Psoas muscle (tissue), 7 donors: ENCODE measurements at regions not wholly inside any gene's neighbourhood (a gene's known extent, or its start where the extent isn't known, plus 50 kb on each side); places are given as distances from the start of the nearest gene placed in this dataset.

ENCODE experiments used
- ATAC-seq, 4 donors: fragments of 200-7000 bp; cut with Tn5 transposase; one replicate each; pipeline ENCODE4 v1.9.1; 2020; ENCODE audit warnings: moderate library complexity in 3 of 4, mild to moderate bottlenecking in 2 of 4
- DNase-seq, 2 donors: peaks; one replicate each; pipeline ENCODE4 v3.0.0-alpha.2; 2020
- H3K27ac ChIP-seq: fragments of 200-600 bp; one replicate; pipeline ENCODE4 v1.8.0; 2022
- H3K27me3 ChIP-seq, 3 donors: fragments of 200-600 bp in 1 of 3; one replicate each; pipeline versions ENCODE4 v1.6.1 to v1.8.0; 2013 to 2022; ENCODE audit warnings: low read length in 2 of 3, mild to moderate bottlenecking in 2 of 3, moderate library complexity in 1 of 3; ENCODE audit not compliant: insufficient read depth in 3 of 3
- H3K36me3 ChIP-seq, 2 donors: fragments of 200-600 bp in 1 of 2; one replicate each; pipeline versions ENCODE4 v1.6.1 to v1.8.0; 2013 to 2022; ENCODE audit warnings: low read depth in 1 of 2, mild to moderate bottlenecking in 1 of 2, moderate library complexity in 1 of 2; ENCODE audit not compliant: insufficient read depth in 1 of 2
- H3K4me1 ChIP-seq: fragments of 200-600 bp; one replicate; pipeline ENCODE4 v1.8.0; 2022
- H3K4me3 ChIP-seq: fragments of 200-600 bp; one replicate; pipeline ENCODE4 v1.8.0; 2022; ENCODE audit warnings: mild to moderate bottlenecking
- H3K9me3 ChIP-seq: fragments of 200-600 bp; one replicate; pipeline ENCODE4 v1.8.0; 2022
- WGBS, 3 donors: extraction: QIAGEN DNeasy Blood & Tissue Kit; methylation state at CpG; one replicate each; pipeline versions ENCODE4 v1.1.6 to v1.1.7; 2013; 5-methylcytosine and 5-hydroxymethylcytosine counted together
- intact Hi-C, 2 donors: fragments of 100-400 bp; cut with DNase I; formaldehyde crosslinking; loops; one replicate each; pipeline versions ENCODE4 v1.11.0 to v1.14.2; 2022
- TF ChIP-seq, protein P1 (sequence below): fragments of 200-600 bp; IDR thresholded peaks from one replicate; pipeline ENCODE4 v1.8.0; 2022; ENCODE audit warnings: antibody characterized with exemption
- donor health status: healthy with polysubstance abuse.
- donor health status: DM: no; HTN: no; CAD: no; lungs with moderate emphysema.
- donor health status: Bipolar disorder and iron deficiency.
- donor health status: healthy.
- donor health status: DM: yes; HTN: yes; CAD: no.
- donor health status: DM: no; HTN: no; CAD: no.
- donor health status: DM: yes; HTN: yes; CAD: no.

DNA sequence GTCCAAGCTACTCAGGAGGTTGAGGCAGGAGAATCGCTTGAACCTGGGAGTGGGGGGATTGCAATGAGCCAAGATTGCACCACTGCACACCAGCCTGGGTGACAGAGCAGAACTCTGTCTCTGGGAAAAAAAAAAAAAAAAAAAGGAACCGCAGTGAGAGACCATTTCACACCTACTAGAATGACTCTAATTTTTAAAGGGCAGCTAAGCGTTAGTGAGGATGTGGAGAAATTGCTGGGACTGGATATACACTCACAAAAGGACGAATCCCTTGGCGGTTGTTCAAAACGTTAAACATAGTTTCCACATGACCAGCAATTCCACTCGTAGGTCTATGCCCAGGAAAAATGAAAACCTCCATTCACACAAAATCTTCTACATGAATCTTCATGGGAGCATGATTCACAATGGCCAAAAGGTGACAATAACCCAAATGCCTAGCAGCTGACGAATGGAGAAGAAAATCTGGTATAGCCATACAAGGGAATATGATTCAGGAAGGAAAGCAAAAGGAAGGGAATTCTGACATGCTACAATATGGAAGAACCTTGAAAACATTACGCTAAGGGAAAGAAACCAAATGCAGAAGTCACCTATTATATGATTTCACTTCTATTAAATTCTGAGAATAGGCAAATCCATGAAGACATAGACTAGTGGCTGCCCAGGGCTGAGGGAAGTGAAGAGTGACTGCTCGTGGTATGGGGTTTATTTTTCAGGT is 127.0 kb downstream of the CHSY1 start:
- 66 to 69% (median 69%) methylated on average over 9 to 10 of the region's 10 CpGs for WGBS, 3 donors
- ATAC-seq (no peak), DNase-seq (no peak)
- Histone ChIP-seq H3K36me3 (no peaks in the 10 kb centered on the region), H3K4me3 (no peak overlapping the region), H3K9me3 (peaks cover 9% of the 10 kb centered on the region), H3K4me1 (peaks cover 26% of the 10 kb centered on the region), H3K27me3 (no peaks in the 10 kb centered on the region), H3K27ac (no peak overlapping the region)
- TF ChIP-seq, protein P1, sequence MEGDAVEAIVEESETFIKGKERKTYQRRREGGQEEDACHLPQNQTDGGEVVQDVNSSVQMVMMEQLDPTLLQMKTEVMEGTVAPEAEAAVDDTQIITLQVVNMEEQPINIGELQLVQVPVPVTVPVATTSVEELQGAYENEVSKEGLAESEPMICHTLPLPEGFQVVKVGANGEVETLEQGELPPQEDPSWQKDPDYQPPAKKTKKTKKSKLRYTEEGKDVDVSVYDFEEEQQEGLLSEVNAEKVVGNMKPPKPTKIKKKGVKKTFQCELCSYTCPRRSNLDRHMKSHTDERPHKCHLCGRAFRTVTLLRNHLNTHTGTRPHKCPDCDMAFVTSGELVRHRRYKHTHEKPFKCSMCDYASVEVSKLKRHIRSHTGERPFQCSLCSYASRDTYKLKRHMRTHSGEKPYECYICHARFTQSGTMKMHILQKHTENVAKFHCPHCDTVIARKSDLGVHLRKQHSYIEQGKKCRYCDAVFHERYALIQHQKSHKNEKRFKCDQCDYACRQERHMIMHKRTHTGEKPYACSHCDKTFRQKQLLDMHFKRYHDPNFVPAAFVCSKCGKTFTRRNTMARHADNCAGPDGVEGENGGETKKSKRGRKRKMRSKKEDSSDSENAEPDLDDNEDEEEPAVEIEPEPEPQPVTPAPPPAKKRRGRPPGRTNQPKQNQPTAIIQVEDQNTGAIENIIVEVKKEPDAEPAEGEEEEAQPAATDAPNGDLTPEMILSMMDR = no peak
- intact Hi-C loops = loop anchor here in 1 of 2 donors (5.0 to 10.0 kb wide), 2 partner anchors 37 to 130 kb away; partner anchors contain the start of gene CHSY1

DNA sequence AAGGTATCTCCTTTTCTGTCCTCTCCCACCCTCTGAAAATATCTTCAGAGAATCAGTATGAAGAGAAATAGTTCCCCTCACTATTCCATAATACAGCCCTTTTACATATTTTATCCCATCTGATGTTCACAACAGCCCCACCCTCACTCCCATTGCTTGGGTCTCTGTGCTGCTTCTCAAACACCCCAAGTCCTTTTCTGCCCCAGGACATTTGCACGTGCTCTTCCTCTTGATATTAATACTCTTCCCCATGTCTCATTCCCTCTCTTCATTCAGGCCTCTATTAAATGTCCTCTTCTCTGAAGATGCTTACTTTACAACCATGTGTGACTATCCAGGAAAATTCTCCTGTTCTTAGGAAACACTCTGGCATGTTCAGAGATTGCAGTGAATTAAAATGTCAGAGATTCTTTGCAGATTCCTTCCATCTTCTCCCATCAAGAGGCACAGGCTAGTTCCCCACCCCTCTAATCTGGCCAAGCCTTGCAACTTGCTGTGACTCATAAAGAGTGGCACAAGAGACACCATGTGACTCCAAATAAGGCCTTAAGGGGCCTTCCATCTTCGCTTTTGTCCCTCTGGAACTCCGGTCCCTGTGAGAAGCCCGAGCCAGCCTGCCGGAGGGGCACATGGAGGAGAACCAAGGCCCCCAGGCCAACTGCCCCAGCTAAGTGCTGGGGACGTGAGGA is 128.5 kb downstream of the CHSY1 start:
- 92 to 99% (median 97%) methylated on average over 6 of the region's 6 CpGs for WGBS, 3 donors
- ATAC-seq = no peak

DNA sequence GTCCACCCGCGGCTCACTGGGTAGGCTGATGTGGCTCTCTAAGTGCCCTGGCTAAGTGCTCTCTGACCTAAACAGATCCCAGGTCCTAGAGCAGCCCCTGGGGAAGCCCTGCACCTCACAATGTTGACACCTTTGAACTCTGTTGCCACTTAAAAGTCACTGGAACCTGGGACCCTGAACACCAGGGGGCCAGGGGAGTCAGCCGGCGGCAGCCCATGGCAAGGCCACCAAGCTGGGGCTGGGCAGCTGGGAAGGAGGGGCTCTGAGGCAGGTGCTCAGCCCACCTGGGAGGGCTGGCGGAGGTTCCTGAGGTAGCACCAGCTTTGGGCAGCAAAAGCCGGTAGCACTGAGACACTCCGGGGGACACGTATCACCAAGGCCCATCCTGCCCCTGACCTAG is 129.0 kb downstream of the CHSY1 start:
- Histone ChIP-seq H3K27ac (no peak overlapping the region), H3K36me3 (no peaks in the 10 kb centered on the region), H3K27me3 (no peaks in the 10 kb centered on the region), H3K9me3 (peaks cover 2% of the 10 kb centered on the region), H3K4me3 (no peak overlapping the region), H3K4me1 (peaks cover 26% of the 10 kb centered on the region)
- 89 to 96% (median 94%) methylated on average over 8 of the region's 8 CpGs for WGBS, 3 donors
- TF ChIP-seq, protein P1 = no peak
- ATAC-seq (no peak), DNase-seq (no peak)
- intact Hi-C loops = loop anchor here in 1 of 2 donors (5.0 to 10.0 kb wide), 2 partner anchors 39 to 132 kb away; partner anchors contain the start of gene CHSY1

More for the DNA sequence above, 128.5 kb downstream of the CHSY1 start:
- Histone ChIP-seq H3K27ac (no peak overlapping the region), H3K27me3 (no peaks in the 10 kb centered on the region), H3K4me3 (no peak overlapping the region), H3K36me3 (no peaks in the 10 kb centered on the region), H3K4me1 (peaks cover 26% of the 10 kb centered on the region), H3K9me3 (peaks cover 8% of the 10 kb centered on the region)
- DNase-seq = no peak
- intact Hi-C loops = loop anchor here in 1 of 2 donors (5.0 to 10.0 kb wide), 2 partner anchors 39 to 131 kb away; partner anchors contain the start of gene CHSY1
- TF ChIP-seq, protein P1 = no peak

DNA sequence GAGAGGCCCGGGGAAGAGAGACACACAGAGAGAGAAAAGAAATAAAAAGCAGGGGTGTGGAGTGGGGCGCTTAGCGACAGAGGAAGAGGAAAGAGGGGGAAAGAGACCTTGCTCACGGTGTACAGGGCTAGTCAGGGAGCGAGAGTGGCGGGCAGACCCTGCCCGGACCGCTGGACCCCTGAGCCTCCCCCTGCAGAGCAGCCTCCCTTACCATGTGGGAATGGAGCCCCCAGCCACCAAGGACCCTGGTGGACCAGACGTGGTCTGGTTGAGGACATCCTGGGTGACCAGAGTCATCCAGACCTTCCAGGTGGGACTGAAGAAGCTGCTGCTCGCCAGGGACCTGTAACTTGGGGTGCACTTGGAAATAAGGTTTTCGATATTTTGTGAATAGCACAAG is 129.6 kb downstream of the CHSY1 start:
- Histone ChIP-seq H3K36me3 (no peaks in the 10 kb centered on the region), H3K4me1 (peaks cover 22% of the 10 kb centered on the region), H3K9me3 (no peaks in the 10 kb centered on the region), H3K4me3 (peak overlapping the region; percentile 58), H3K27ac (no peak overlapping the region), H3K27me3 (no peaks in the 10 kb centered on the region)
- 82 to 87% (median 83%) methylated on average over 8 to 11 of the region's 11 CpGs for WGBS, 3 donors
- intact Hi-C loops = loop anchor here in 1 of 2 donors (5.0 to 10.0 kb wide), 2 partner anchors 40 to 133 kb away; partner anchors contain the start of gene CHSY1
- DNase-seq (no peak), ATAC-seq (no peak)
- TF ChIP-seq, protein P1 = no peak
